Coronary artery (tissue), 2 donors: ENCODE measurements at regions not wholly inside any gene's neighbourhood (a gene's known extent, or its start where the extent isn't known, plus 50 kb on each side); places are given as distances from the start of the nearest gene placed in this dataset.

ENCODE experiments used
- DNase-seq: peaks from one replicate; pipeline ENCODE4 v3.0.0-alpha.2; 2017; ENCODE audit warnings: low spot score
- H3K27ac ChIP-seq, 2 donors: fragments of 200-600 bp; sonication (generic); one replicate each; pipeline ENCODE4 v1.5.1; 2016 to 2019
- H3K4me3 ChIP-seq: fragments of 200-600 bp; sonication (generic); 2 replicates; pipeline ENCODE4 v1.5.1; 2016; ENCODE audit warnings: mild to moderate bottlenecking, moderate library complexity
- CTCF ChIP-seq: fragments of 200-600 bp; sonication (generic); IDR thresholded peaks from one replicate; pipeline ENCODE4 v1.5.1; 2019; ENCODE audit warnings: antibody characterized with exemption

- DNase-seq = no peak
- no peak overlapping the region for H3K4me3 ChIP-seq
- TF ChIP-seq CTCF = no peak
- no peak overlapping the region for H3K27ac ChIP-seq
Measured at GRCh38 chr16:80273635-80274538, 266.9 kb upstream of the DYNLRB2 start.

GRCh38 chr16:80265624-80266306 is 275.0 kb upstream of the DYNLRB2 start:
- no peak for DNase-seq
- H3K4me3 ChIP-seq = no peak overlapping the region
- no peak overlapping the region for H3K27ac ChIP-seq
- TF ChIP-seq CTCF = no peak

- DNase-seq = no peak
- H3K27ac ChIP-seq = no peak overlapping the region
- H3K4me3 ChIP-seq = no peak overlapping the region
- no peak for TF ChIP-seq CTCF
Measured at GRCh38 chr16:80263848-80264694, 276.7 kb upstream of the DYNLRB2 start.

- no peak for DNase-seq
- no peak overlapping the region for H3K27ac ChIP-seq
- no peak overlapping the region for H3K4me3 ChIP-seq
- TF ChIP-seq CTCF = no peak
Measured at GRCh38 chr16:80263181-80263823, 277.5 kb upstream of the DYNLRB2 start.

- TF ChIP-seq CTCF = no peak
- H3K4me3 ChIP-seq = no peak overlapping the region
- no peak overlapping the region for H3K27ac ChIP-seq
- DNase-seq = no peak
Measured at GRCh38 chr16:80260906-80261311, 279.9 kb upstream of the DYNLRB2 start.

- H3K27ac ChIP-seq = no peak overlapping the region
- no peak overlapping the region for H3K4me3 ChIP-seq
- TF ChIP-seq CTCF = no peak
- DNase-seq = no peak
Measured at GRCh38 chr16:80259290-80259805, 281.4 kb upstream of the DYNLRB2 start.
